ENCODE measurements at regions not wholly inside any gene's neighbourhood (a gene's known extent, or its start where the extent isn't known, plus 50 kb on each side); places are given as distances from the start of the nearest gene placed in this dataset.

- H3K9me3 ChIP-seq (ENCODE audit: control insufficient read depth, low read length), result no peaks in the 10 kb centered on the region
- H3K4me3 ChIP-seq (ENCODE audit: low read length in 2 of 2), result no peak overlapping the region
- WGBS, 2 donors, result 58 to 74% methylated on average over 1 of the region's 1 CpG
- no peak overlapping the region for H3K27ac ChIP-seq (ENCODE audit: low read depth in 1 of 2, low read length in 2 of 2)
- no peaks in the 10 kb centered on the region for H3K36me3 ChIP-seq (ENCODE audit: control insufficient read depth in 1 of 2, insufficient read depth in 2 of 2, low read length in 1 of 2)
- intact Hi-C loops (cut with DNase I), result loop anchor here (10.0 kb wide), 1 partner anchor 1459 kb away; no protein-coding TSS in a partner anchor
- ATAC-seq (ENCODE audit: low FRiP score) (no peak), DNase-seq (no peak)
- H3K27me3 ChIP-seq (ENCODE audit: control insufficient read depth in 1 of 2, insufficient read depth in 2 of 2, low read length in 1 of 2), result no peaks in the 10 kb centered on the region
- H3K4me1 ChIP-seq (ENCODE audit: control insufficient read depth in 1 of 2, insufficient read depth in 2 of 2, low read length in 2 of 2), result no peaks in the 10 kb centered on the region
Observed at GRCh38 chr2:151053661-151053990, 208.0 kb downstream of the RBM43 start.

GRCh38 chr2:151052850-151053660 lies 208.6 kb downstream of the RBM43 start:
- WGBS, 2 donors, result 82% methylated on average over 1 of the region's 1 CpG
- intact Hi-C loops (cut with DNase I), result loop anchor here (10.0 kb wide), 1 partner anchor 1458 kb away; no protein-coding TSS in a partner anchor

DNA sequence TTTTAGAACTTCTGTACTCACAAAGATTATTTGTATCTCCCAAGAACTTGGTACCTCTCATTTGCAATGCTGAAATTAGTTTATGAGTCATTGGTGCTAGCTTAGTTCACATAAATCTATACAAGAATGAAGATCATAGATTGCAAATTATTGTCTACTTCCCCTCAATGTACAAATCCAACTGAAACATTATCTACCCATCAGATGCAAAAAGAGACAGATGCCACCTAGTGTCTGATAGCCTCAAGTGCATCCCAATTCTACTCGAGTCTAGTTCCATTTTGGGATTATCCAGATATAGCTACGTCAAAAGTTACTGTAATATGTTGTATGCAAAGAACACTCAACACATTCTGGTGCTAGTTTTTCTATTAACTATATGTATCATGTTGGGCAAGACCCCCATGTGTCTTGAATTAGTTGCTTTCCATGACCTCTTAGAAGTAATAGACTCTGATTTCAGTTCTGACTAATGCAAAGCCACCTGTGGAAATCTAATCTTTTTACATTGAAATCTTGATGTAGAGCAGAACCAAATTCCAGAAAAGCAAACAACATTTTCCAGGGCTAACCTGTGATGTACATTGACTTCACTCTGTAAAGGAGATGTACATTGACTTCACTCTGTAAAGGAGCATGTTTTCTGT lies 210.0 kb downstream of the RBM43 start:
- Histone ChIP-seq H3K9me3 (ENCODE audit: control insufficient read depth, low read length) (no peaks in the 10 kb centered on the region), H3K4me3 (ENCODE audit: low read length in 2 of 2) (no peak overlapping the region), H3K4me1 (ENCODE audit: control insufficient read depth in 1 of 2, insufficient read depth in 2 of 2, low read length in 2 of 2) (no peaks in the 10 kb centered on the region), H3K27ac (ENCODE audit: low read depth in 1 of 2, low read length in 2 of 2) (no peak overlapping the region), H3K27me3 (ENCODE audit: control insufficient read depth in 1 of 2, insufficient read depth in 2 of 2, low read length in 1 of 2) (no peaks in the 10 kb centered on the region), H3K36me3 (ENCODE audit: control insufficient read depth in 1 of 2, insufficient read depth in 2 of 2, low read length in 1 of 2) (no peaks in the 10 kb centered on the region)
- DNase-seq (no peak), ATAC-seq (ENCODE audit: low FRiP score) (peak; percentile 71)
- intact Hi-C loops (cut with DNase I), result loop anchor here (10.0 kb wide), 1 partner anchor 1457 kb away; no protein-coding TSS in a partner anchor
- WGBS, 2 donors, result 1 to 2% methylated on average over 2 of the region's 2 CpGs

More at GRCh38 chr2:151052850-151053660, 208.6 kb downstream of the RBM43 start:
- Histone ChIP-seq H3K27ac (ENCODE audit: low read depth in 1 of 2, low read length in 2 of 2) (no peak overlapping the region), H3K4me1 (ENCODE audit: control insufficient read depth in 1 of 2, insufficient read depth in 2 of 2, low read length in 2 of 2) (no peaks in the 10 kb centered on the region), H3K36me3 (ENCODE audit: control insufficient read depth in 1 of 2, insufficient read depth in 2 of 2, low read length in 1 of 2) (no peaks in the 10 kb centered on the region), H3K4me3 (ENCODE audit: low read length in 2 of 2) (no peak overlapping the region), H3K27me3 (ENCODE audit: control insufficient read depth in 1 of 2, insufficient read depth in 2 of 2, low read length in 1 of 2) (no peaks in the 10 kb centered on the region), H3K9me3 (ENCODE audit: control insufficient read depth, low read length) (no peaks in the 10 kb centered on the region)
- ATAC-seq (ENCODE audit: low FRiP score), result no peak
- no peak for DNase-seq

DNA sequence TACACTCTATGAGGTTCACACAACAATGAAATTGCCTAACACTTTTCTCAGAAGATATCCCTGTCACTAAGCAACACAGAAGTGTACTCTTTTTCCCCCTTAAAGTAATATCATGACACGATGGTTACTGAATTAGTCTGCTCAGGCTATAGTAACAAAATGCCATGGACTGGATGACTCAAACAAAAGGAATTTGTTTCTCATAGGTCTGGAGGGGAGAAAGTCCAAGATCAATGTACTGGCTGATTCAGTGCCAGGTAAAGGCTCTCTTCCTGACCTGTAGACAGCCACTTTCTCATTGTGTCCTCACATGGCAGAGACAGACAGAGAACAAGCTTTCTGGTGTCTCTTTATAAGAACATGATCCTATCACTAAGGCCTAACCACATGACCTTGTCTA lies 211.9 kb downstream of the RBM43 start:
- Histone ChIP-seq H3K4me3 (ENCODE audit: low read length in 2 of 2) (no peak overlapping the region), H3K4me1 (ENCODE audit: control insufficient read depth in 1 of 2, insufficient read depth in 2 of 2, low read length in 2 of 2) (no peaks in the 10 kb centered on the region), H3K27ac (ENCODE audit: low read depth in 1 of 2, low read length in 2 of 2) (no peak overlapping the region), H3K27me3 (ENCODE audit: control insufficient read depth in 1 of 2, insufficient read depth in 2 of 2, low read length in 1 of 2) (no peaks in the 10 kb centered on the region), H3K36me3 (ENCODE audit: control insufficient read depth in 1 of 2, insufficient read depth in 2 of 2, low read length in 1 of 2) (no peaks in the 10 kb centered on the region), H3K9me3 (ENCODE audit: control insufficient read depth, low read length) (no peaks in the 10 kb centered on the region)
- intact Hi-C loops (cut with DNase I), result loop anchor here (10.0 kb wide), 1 partner anchor 1455 kb away; no protein-coding TSS in a partner anchor
- WGBS, 2 donors, result 10 to 38% methylated on average over 1 of the region's 1 CpG
- ATAC-seq (ENCODE audit: low FRiP score), result no peak
- DNase-seq, result no peak

DNA sequence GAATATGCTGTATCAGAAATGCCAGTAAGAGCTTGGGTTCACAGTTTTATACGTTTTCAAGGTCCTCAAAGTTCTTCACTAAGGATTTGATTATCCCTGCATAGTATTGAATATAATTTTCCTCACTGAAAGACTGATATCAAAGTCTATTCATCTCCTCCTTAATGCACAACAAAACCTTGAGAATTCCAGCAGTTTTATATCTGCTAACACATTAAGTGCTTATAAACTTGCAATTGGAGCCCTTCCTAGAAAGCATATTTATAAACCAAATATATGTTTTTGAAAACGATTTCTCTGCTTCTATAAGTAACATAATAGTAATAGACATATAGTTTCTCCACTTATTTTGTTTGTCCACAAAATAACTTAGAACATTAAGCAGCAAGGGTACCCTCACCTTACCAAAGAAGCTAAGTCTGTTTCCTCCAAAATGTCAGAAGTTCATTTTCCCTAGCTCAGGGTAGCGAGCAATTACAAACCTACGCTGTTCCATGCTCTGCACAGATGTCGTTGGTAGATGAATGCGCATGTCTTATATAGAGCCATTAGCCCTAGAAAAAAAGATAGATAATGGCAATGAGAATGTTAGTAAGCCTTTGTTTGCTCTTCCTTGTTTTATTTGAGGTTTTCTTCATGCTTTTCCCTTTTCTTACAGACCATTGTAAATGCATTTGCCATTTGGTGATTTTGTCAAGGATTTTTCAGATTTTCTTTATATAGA lies 213.2 kb downstream of the RBM43 start:
- WGBS, 2 donors, result 93 to 95% methylated on average over 6 of the region's 6 CpGs
- Histone ChIP-seq H3K27me3 (ENCODE audit: control insufficient read depth in 1 of 2, insufficient read depth in 2 of 2, low read length in 1 of 2) (no peaks in the 10 kb centered on the region), H3K4me1 (ENCODE audit: control insufficient read depth in 1 of 2, insufficient read depth in 2 of 2, low read length in 2 of 2) (no peaks in the 10 kb centered on the region), H3K27ac (ENCODE audit: low read depth in 1 of 2, low read length in 2 of 2) (no peak overlapping the region), H3K9me3 (ENCODE audit: control insufficient read depth, low read length) (no peaks in the 10 kb centered on the region), H3K4me3 (ENCODE audit: low read length in 2 of 2) (no peak overlapping the region), H3K36me3 (ENCODE audit: control insufficient read depth in 1 of 2, insufficient read depth in 2 of 2, low read length in 1 of 2) (no peaks in the 10 kb centered on the region)
- no peak for DNase-seq
- no peak for ATAC-seq (ENCODE audit: low FRiP score)
- intact Hi-C loops (cut with DNase I), result no loop called here

DNA sequence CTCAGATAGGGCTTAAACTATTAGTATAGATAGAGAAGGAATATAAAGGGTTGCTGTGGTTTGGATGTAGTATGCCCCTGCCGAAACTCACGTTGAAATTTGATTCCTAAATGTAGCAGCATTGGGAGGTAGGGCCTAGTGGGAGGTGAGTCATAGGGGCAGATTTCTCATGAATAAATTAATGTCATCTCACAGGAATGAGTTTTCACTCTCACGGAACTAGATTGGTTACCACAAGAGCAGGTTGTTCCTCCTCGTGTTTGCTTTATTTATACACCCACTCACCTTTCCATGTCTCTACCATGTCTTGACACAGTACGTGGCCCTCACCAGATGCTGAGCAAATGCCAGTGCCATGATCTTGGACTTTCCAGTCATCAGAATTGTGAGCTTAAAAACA lies 218.2 kb downstream of the RBM43 start:
- WGBS, 2 donors, result 78 to 85% methylated on average over 5 of the region's 5 CpGs
- no peak for ATAC-seq (ENCODE audit: low FRiP score)

GRCh38 chr2:151042964-151043363 lies 218.7 kb downstream of the RBM43 start:
- no peak overlapping the region for H3K27ac ChIP-seq (ENCODE audit: low read depth in 1 of 2, low read length in 2 of 2)
- DNase-seq (no peak), ATAC-seq (ENCODE audit: low FRiP score) (no peak)
- no peak overlapping the region for H3K4me3 ChIP-seq (ENCODE audit: low read length in 2 of 2)
- 94 to 96% methylated on average over 2 of the region's 2 CpGs for WGBS, 2 donors
- no peaks in the 10 kb centered on the region for H3K9me3 ChIP-seq (ENCODE audit: control insufficient read depth, low read length)
- H3K4me1 ChIP-seq (ENCODE audit: control insufficient read depth in 1 of 2, insufficient read depth in 2 of 2, low read length in 2 of 2), result no peaks in the 10 kb centered on the region
- no peaks in the 10 kb centered on the region for H3K36me3 ChIP-seq (ENCODE audit: control insufficient read depth in 1 of 2, insufficient read depth in 2 of 2, low read length in 1 of 2)
- intact Hi-C loops (cut with DNase I), result no loop called here
- H3K27me3 ChIP-seq (ENCODE audit: control insufficient read depth in 1 of 2, insufficient read depth in 2 of 2, low read length in 1 of 2), result no peaks in the 10 kb centered on the region

More for the DNA sequence above, 218.2 kb downstream of the RBM43 start:
- Histone ChIP-seq H3K4me3 (ENCODE audit: low read length in 2 of 2) (no peak overlapping the region), H3K36me3 (ENCODE audit: control insufficient read depth in 1 of 2, insufficient read depth in 2 of 2, low read length in 1 of 2) (no peaks in the 10 kb centered on the region), H3K4me1 (ENCODE audit: control insufficient read depth in 1 of 2, insufficient read depth in 2 of 2, low read length in 2 of 2) (no peaks in the 10 kb centered on the region), H3K9me3 (ENCODE audit: control insufficient read depth, low read length) (no peaks in the 10 kb centered on the region), H3K27me3 (ENCODE audit: control insufficient read depth in 1 of 2, insufficient read depth in 2 of 2, low read length in 1 of 2) (no peaks in the 10 kb centered on the region), H3K27ac (ENCODE audit: low read depth in 1 of 2, low read length in 2 of 2) (no peak overlapping the region)
- intact Hi-C loops (cut with DNase I), result no loop called here
- no peak for DNase-seq

DNA sequence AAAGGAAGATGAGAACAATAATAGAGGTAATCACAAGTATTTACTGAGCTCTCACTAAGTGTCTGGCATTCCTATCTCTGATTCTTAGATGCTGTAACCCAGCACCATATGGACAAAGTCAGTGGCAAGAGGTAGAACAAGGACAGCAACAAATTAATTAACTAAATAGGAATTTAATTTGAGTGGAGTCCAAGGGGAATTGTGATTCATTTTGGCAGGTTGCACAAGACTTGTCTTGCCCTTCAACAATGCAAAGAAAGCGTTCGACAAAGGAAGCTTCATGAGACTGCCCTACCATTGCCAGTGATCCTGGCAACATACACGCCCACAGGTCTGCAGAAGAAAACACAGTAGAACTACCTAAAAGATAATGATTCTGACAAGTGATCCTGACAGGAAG lies 221.6 kb downstream of the RBM43 start:
- Histone ChIP-seq H3K27ac (ENCODE audit: low read depth in 1 of 2, low read length in 2 of 2) (no peak overlapping the region), H3K27me3 (ENCODE audit: control insufficient read depth in 1 of 2, insufficient read depth in 2 of 2, low read length in 1 of 2) (no peaks in the 10 kb centered on the region)
- WGBS, 2 donors, result 88 to 92% methylated on average over 3 of the region's 3 CpGs

More for the DNA sequence above, 221.6 kb downstream of the RBM43 start:
- intact Hi-C loops (cut with DNase I), result no loop called here
- no peaks in the 10 kb centered on the region for H3K4me1 ChIP-seq (ENCODE audit: control insufficient read depth in 1 of 2, insufficient read depth in 2 of 2, low read length in 2 of 2)
- no peak overlapping the region for H3K4me3 ChIP-seq (ENCODE audit: low read length in 2 of 2)
- ATAC-seq (ENCODE audit: low FRiP score), result no peak
- no peak for DNase-seq
- H3K9me3 ChIP-seq (ENCODE audit: control insufficient read depth, low read length), result no peaks in the 10 kb centered on the region
- H3K36me3 ChIP-seq (ENCODE audit: control insufficient read depth in 1 of 2, insufficient read depth in 2 of 2, low read length in 1 of 2), result no peaks in the 10 kb centered on the region

Measured in aorta (tissue), 5 donors.